Fibroblast of upper back skin (primary cell): ENCODE measurements at regions not wholly inside any gene's neighbourhood (a gene's known extent, or its start where the extent isn't known, plus 50 kb on each side); places are given as distances from the start of the nearest gene placed in this dataset.
"Not testable (repeated sequence)": the region's sequence is repeated elsewhere in the genome, so short reads cannot be mapped to it uniquely, and the experiment has no call there.

Experiments
- DNase-seq: peaks from one replicate; pipeline ENCODE4 v3.0.0-alpha.2; 2013

DNA sequence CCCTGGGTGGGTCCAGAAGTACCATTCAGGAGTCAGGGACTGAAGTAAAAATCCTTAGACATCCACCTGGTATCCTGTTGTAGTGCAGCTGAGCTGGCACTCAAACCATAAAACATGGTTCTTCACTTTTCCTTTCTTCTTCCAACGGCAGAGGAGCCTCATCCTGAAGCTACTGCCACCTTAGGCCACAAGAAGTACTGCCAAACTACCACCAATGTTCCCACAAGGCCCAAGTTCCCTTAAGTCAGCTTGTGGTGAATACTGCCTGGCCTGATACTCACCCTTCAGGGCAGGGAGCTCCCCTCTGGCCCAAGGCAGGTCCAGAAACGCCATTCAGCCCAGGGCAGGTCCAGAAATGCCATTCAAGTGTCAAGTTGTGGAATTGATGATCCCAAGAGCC lies 1053.4 kb upstream of the CITED2 start:
- DNase-seq: no peak

DNA sequence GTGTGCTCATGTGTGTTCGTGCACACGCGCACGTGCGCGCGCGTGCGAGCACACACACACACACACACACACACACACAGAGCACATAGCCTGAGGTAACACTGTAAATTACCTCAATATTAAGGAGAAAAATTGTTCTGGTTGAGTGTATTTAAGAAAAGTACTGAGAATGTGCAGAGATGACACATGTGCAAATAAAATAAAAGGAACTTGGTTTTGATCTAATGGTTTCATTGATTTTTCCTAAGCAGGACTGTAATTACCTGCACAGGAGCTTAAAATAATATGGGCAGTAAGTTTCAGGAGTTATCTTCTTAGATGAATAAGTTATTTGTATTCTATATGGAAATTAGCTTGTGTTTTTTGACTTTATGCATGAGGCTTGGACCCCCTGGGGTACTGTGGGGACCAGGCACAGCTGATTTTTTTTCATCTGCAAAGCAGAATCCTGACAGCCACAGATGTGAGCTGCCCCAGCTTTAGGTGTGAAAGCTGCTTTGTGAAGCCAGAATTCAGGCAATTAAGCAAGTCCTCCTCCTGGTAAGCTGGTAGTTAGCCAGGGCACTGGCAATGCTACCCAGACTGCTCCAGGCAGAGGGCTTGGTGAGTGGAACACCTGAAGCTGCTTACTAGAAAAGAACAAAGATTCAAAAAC lies 1040.6 kb upstream of the CITED2 start:
- no peak for DNase-seq

DNA sequence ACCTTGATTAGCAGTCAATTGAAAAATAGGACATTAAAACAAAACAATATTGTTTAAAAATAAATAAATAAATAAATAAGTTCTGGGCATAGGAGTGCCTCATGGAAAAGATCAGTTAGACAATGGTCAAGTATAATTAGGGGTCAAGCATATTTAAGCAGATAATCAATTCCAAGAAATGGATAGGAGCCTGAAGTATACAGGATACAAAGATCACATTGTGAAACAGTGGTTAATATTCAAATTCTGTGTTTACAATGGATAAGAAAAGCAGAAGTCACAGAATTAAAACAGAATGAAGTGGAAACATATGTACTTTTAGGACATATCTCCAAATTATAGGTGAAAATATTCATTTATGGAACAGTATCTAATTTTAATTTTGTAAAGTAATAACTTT lies 1028.6 kb upstream of the CITED2 start:
- DNase-seq: no peak

GRCh38 chr6:140401761-140402160 lies 1027.3 kb upstream of the CITED2 start:
- DNase-seq: peak; percentile 93

DNA sequence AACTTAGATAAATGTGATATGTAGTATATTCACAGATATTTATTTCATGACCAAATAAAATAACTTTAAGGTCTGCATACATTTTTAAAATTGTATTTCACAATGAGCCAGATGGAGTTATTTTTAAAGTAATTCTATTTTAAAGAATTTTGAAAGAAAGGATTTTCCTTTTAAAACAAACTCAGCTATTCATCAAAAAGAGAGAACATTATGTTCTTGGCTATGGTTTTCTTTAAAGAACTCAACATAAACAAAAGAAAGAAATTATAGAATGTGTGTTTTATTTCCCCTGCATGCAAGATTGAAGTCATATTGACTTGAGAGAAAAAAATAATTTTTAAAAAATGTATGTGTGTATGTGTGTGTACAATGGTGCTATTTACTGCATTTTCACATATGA lies 1023.6 kb upstream of the CITED2 start:
- DNase-seq: no peak

GRCh38 chr6:140397106-140397505 lies 1022.7 kb upstream of the CITED2 start:
- no peak for DNase-seq

DNA sequence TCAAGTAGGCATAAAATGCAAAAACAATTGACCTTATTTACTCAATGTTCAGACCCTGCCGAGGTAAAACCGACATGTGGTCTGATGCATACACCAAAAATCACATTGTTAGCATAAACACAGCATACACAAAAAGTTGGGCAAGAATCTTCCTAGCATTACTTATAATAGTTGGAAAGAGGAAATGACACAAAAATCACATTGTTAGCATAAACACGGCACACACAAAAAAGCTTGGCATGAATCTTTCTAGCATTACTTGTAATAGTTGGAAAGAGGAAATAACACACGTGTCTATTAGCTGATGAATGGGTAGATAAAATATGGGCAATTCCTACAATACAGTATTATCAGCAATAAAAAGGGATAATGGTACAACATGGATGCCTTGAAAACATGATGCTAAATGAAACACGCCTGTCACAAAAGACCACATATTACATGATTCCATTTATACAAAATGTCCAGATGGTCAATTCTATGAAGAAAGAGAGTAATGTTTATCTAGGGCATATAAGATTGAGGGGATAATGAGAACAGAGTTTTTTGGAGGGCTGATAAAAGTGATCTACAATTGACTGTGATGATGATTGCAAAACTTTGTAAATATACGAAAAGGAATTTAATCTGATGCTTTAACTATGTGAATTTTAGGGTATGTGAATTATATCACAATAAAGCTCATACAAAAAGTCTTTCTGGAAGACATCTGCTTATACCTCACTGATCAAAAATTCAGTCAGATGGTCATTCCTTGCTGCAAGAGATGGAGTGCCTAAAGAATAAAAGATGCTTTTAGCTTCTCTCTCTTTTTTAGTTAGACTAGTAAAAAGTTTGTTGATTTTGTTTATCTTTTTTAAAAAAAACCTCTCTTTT lies 1019.5 kb upstream of the CITED2 start:
- no peak for DNase-seq

GRCh38 chr6:140388815-140389214 lies 1014.4 kb upstream of the CITED2 start:
- no peak for DNase-seq

- no peak for DNase-seq
Observed at GRCh38 chr6:140388192-140388802, 1013.8 kb upstream of the CITED2 start.

GRCh38 chr6:140385679-140386078 lies 1011.2 kb upstream of the CITED2 start:
- DNase-seq: no peak

DNA sequence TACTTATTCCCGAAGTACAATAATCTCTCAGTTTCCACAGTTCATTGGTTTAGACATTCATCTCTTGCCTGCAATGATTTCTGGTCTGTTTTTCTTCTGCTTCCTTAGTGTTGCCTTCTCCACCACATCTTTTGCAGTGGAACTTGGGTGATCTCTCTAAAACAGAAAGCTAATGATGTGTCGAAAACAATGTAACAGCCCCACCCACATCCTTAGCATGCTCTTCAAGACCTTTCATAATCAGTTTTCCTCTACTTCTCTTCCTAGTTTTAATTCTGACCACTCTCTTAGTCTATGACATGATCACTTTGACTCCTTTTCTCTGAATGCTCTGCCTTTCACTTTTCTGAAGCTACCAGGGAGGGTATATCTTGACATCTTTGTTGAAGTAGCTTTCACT lies 1007.9 kb upstream of the CITED2 start:
- no peak for DNase-seq

GRCh38 chr6:140380427-140381218 lies 1006.2 kb upstream of the CITED2 start:
- DNase-seq: peak; percentile 74

- DNase-seq: peak; percentile 78
Observed at GRCh38 chr6:140379919-140380318, 1005.5 kb upstream of the CITED2 start.

DNA sequence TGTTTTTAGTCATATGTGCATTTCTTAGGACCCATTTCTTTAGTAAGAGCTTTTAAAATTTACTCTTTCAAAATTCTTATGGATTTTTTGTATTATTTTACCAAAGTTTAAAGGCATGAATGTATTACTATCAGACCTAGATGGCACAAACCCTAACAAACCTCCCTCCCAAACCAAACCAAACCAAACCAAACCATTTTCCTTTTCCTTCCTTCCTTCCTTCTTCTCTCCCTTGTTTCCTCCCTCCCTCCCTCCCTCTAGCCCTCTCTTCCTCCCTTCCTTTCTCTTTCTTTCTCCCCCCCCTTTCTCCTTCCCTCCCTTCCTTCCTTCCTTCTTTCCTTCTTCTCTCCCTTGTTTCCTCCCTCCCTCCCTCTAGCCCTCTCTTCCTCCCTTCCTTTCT lies 1001.8 kb upstream of the CITED2 start:
- DNase-seq: no peak

DNA sequence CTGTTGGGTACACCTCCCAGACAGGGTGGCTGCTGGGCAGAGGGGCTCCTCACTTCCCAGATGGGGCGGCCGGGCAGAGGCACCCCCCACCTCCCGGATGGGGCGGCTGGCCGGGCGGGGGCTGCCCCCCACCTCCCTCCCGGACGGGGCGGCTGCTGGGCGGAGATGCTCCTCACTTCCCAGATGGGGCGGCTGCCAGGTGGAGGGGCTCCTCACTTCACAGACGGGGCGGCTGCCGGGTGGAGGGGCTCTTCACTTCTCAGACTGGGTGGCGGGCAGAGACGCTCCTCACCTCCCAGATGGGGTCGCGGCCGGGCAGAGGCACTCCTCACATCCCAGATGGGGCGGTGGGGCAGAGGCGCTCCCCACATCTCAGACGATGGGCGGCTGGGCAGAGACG lies 999.3 kb upstream of the CITED2 start:
- DNase-seq: not testable (repeated sequence)

GRCh38 chr6:140372064-140372463 lies 997.6 kb upstream of the CITED2 start:
- no peak for DNase-seq

- peak; percentile 59 for DNase-seq
Observed at GRCh38 chr6:140370976-140371870, 996.8 kb upstream of the CITED2 start.

DNA sequence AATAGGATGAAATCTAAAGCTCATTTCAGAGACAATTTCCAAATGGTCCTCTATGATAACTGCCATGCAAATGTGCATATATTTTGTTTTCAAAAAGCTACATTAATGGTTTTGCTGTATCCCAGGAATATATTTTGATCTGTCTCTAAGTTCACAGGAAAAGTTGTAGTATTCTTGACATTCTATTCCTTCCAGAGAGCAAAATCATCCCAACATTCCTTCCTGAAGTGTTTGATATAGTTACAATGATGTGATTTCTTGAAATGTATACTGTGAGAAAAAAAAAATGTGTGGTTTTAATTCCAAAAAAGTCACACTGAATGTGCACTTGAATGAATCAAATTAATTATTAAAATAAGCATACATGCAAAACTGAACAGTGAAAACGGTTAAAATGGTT lies 996.0 kb upstream of the CITED2 start:
- DNase-seq: peak; percentile 57

GRCh38 chr6:140366991-140367390 lies 992.5 kb upstream of the CITED2 start:
- DNase-seq: peak; percentile 73

DNA sequence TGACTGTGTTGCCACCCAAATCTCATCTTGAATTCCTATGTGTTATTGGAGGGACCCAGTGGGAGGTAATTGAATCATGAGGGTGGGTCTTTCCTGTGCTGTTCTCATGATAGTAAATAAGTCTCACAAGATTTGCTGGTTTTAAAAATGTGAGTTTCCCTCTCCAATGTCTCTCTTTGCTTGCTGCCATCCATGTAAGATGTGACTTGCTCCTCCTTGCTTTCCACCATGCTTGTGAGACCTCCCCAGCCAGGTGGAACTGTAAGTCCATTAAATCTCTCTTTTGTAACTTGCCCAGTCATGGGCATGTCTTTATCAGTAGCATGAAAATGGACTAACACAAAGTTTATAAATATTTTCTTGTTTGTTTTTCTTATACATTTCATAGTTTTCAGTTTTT lies 990.5 kb upstream of the CITED2 start:
- DNase-seq: no peak

GRCh38 chr6:140360651-140361050 lies 986.2 kb upstream of the CITED2 start:
- DNase-seq: no peak

GRCh38 chr6:140355476-140355875 lies 981.0 kb upstream of the CITED2 start:
- no peak for DNase-seq
